HEK293 (cell line): ENCODE measurements at regions not wholly inside any gene's neighbourhood (a gene's known extent, or its start where the extent isn't known, plus 50 kb on each side); places are given as distances from the start of the nearest gene placed in this dataset.

Experiments
- CTCF ChIP-seq: fragments of 450-650 bp; formaldehyde crosslinking; IDR thresholded peaks from 2 replicates; pipeline ENCODE4 v1.5.1; 2016; ENCODE audit warnings: missing biosample characterization, missing genetic modification characterization
- KLF8 ChIP-seq: fragments of 450-650 bp; formaldehyde crosslinking; IDR thresholded peaks from 2 replicates; pipeline ENCODE4 v1.5.1; 2016; ENCODE audit warnings: missing biosample characterization, missing genetic modification characterization
- ZNF10 ChIP-seq: fragments of 450-650 bp; formaldehyde crosslinking; IDR thresholded peaks from 2 replicates; pipeline ENCODE4 v1.5.1; 2017; ENCODE audit warnings: missing biosample characterization, missing genetic modification characterization
- ZNF624 ChIP-seq: fragments of 450-650 bp; formaldehyde crosslinking; IDR thresholded peaks from 2 replicates; pipeline ENCODE4 v1.5.1; 2017; ENCODE audit warnings: missing biosample characterization, missing genetic modification characterization

DNA sequence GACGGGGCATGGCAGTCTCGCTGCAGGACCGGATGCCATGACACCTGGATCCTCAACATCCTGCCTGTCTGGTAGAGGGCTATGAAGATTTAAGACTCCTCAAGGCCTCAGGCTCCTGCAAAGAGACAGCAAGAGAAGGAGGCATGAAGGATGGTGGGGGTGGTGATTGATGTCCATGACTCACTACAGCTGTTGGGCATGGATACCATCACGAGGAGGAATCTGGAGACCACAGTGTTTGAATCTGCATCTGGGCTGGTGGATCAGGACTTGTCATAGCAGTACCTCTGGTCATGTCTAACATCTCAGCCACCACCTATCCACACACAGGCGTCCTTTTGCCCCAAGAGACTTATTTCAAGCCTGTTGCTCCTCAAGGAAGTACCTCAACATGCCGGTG, 50.2 kb upstream of the WSCD1 start:
- TF ChIP-seq ZNF10 (tag by site-specific recombination) = no peak
- no peak for TF ChIP-seq ZNF624 (tag by site-specific recombination)
- no peak for TF ChIP-seq CTCF
- TF ChIP-seq KLF8 (tag by site-specific recombination) = no peak
